H1 (cell line): ENCODE measurements at regions not wholly inside any gene's neighbourhood (a gene's known extent, or its start where the extent isn't known, plus 50 kb on each side); places are given as distances from the start of the nearest gene placed in this dataset.

ENCODE experiments used
- CTCF ChIA-PET: fragments of 300-600 bp; sonication (Branson Sonifier 250); formaldehyde crosslinking; loops from one replicate; lab custom pipeline; 2021; ENCODE audit not compliant: partially characterized antibody; lab: Charles Lee
- POLR2A ChIA-PET: fragments of 300-600 bp; sonication (Branson Sonifier 250); formaldehyde crosslinking; loops from one replicate; lab custom pipeline; 2021; ENCODE audit warnings: inconsistent platforms; ENCODE audit not compliant: partially characterized antibody; lab: Charles Lee
- DNase-seq, 2 experiments: peaks; one replicate each; pipeline versions ENCODE4 v3.0.0 to v3.0.0-alpha.2; 2010 to 2022; ENCODE audit warnings: low spot score in 2 of 2, low read depth in 1 of 2, mixed read lengths in 1 of 2
- FAIRE-seq: peaks from 2 replicates; lab custom pipeline; 2011; peaks lifted over from hg19 to GRCh38; lab: Jason Lieb, UNC
- H2AFZ ChIP-seq: 2 replicates; pipeline ENCODE4 v1.8.1; 2012; ENCODE audit warnings: low read length, inconsistent platforms
- H2AK5ac ChIP-seq: 2 replicates; pipeline ENCODE4 v1.6.1; 2013; ENCODE audit warnings: low read depth, low read length
- H2BK120ac ChIP-seq: replicated peaks from 2 replicates; pipeline ENCODE3; 2013; ENCODE audit warnings: low read depth, low read length, inconsistent platforms
- H2BK12ac ChIP-seq: 2 replicates; pipeline ENCODE4 v1.6.1; 2013; ENCODE audit warnings: low read depth, low read length
- H2BK15ac ChIP-seq: 2 replicates; pipeline ENCODE4 v1.6.1; 2013; ENCODE audit warnings: low read length
- H2BK20ac ChIP-seq: 2 replicates; pipeline ENCODE4 v1.6.1; 2013; ENCODE audit warnings: low read length
- H2BK5ac ChIP-seq: 2 replicates; pipeline ENCODE4 v1.6.1; 2013; ENCODE audit warnings: low read depth, low read length
- H3K14ac ChIP-seq: 2 replicates; pipeline ENCODE4 v1.6.1; 2013; ENCODE audit warnings: inconsistent platforms; ENCODE audit not compliant: insufficient read length
- H3K18ac ChIP-seq: 2 replicates; pipeline ENCODE4 v1.6.1; 2013; ENCODE audit warnings: low read length; ENCODE audit errors: extremely low read depth
- H3K23ac ChIP-seq: 2 replicates; pipeline ENCODE4 v1.6.1; 2013; ENCODE audit warnings: inconsistent platforms; ENCODE audit not compliant: insufficient read length
- H3K23me2 ChIP-seq: 2 replicates; pipeline ENCODE4 v1.6.1; 2013; ENCODE audit warnings: low read depth, low read length
- H3K27ac ChIP-seq: 2 replicates; pipeline ENCODE4 v1.6.1; 2011; ENCODE audit warnings: low read depth, low read length, inconsistent platforms
- H3K27me3 ChIP-seq, 4 experiments: replicated peaks in 1 of 4; 1 replicate in 1 of 4; 2 replicates in 3 of 4; pipeline versions ENCODE4 v1.6.1 to v1.8.1; 2011 to 2013; ENCODE audit warnings: low read length in 3 of 4, mild to moderate bottlenecking in 3 of 4, inconsistent platforms in 2 of 4, mixed read lengths in 2 of 4, moderate library complexity in 1 of 4; ENCODE audit not compliant: control insufficient read depth in 3 of 4, insufficient read depth in 3 of 4; ENCODE audit errors: extremely low read depth in 1 of 4
- H3K36me3 ChIP-seq, 4 experiments: 2 replicates each; pipeline versions ENCODE4 v1.6.1 to v1.8.1; 2011 to 2013; ENCODE audit warnings: mild to moderate bottlenecking in 4 of 4, low read length in 3 of 4, moderate library complexity in 2 of 4, control low read depth in 1 of 4, inconsistent platforms in 1 of 4; ENCODE audit not compliant: insufficient read depth in 4 of 4, control insufficient read depth in 2 of 4
- H3K4ac ChIP-seq: replicated peaks from 2 replicates; pipeline ENCODE3; 2013; ENCODE audit warnings: low read length, low read depth, mixed read lengths, inconsistent platforms; ENCODE audit not compliant: insufficient read length
- H3K4me1 ChIP-seq, 4 experiments: replicated peaks in 1 of 4; 1 replicate in 1 of 4; 2 replicates in 3 of 4; pipeline versions ENCODE4 v1.6.1 to v1.8.1; 2011 to 2013; ENCODE audit warnings: low read length in 3 of 4, inconsistent platforms in 2 of 4, mixed read lengths in 1 of 4; ENCODE audit not compliant: insufficient read depth in 4 of 4, control insufficient read depth in 3 of 4
- H3K4me2 ChIP-seq, 2 experiments: 2 replicates each; pipeline versions ENCODE4 v1.6.1 to v1.8.1; 2011 to 2013; ENCODE audit warnings: low read depth in 2 of 2, low read length in 2 of 2, control low read depth in 1 of 2, inconsistent platforms in 1 of 2, mild to moderate bottlenecking in 1 of 2; ENCODE audit not compliant: insufficient read depth in 1 of 2
- H3K4me3 ChIP-seq, 4 experiments: fragments of 200-600, 300-600 bp in 1 of 4; sonication (generic), shearing (Covaris generic), sonication (Bioruptor Twin) in 1 of 4; 2 replicates each; pipeline versions ENCODE4 v1.5.1 to v1.8.1; 2011 to 2016; ENCODE audit warnings: low read length in 4 of 4, low read depth in 3 of 4, control low read depth in 2 of 4, inconsistent platforms in 2 of 4, mild to moderate bottlenecking in 2 of 4, mixed read lengths in 1 of 4, moderate library complexity in 1 of 4; ENCODE audit not compliant: insufficient read depth in 2 of 4; ENCODE audit errors: extremely low read depth in 1 of 4
- H3K56ac ChIP-seq: replicated peaks from 2 replicates; pipeline ENCODE3; 2013; ENCODE audit warnings: low read depth, mild to moderate bottlenecking, mixed read lengths, low read length, inconsistent platforms; ENCODE audit not compliant: insufficient read length
- H3K79me1 ChIP-seq: 2 replicates; pipeline ENCODE4 v1.6.1; 2013; ENCODE audit warnings: low read depth, low read length, control low read depth
- H3K79me2 ChIP-seq, 2 experiments: 2 replicates each; pipeline versions ENCODE4 v1.6.1 to v1.8.1; 2012 to 2013; ENCODE audit warnings: low read length in 2 of 2, mild to moderate bottlenecking in 2 of 2, inconsistent platforms in 1 of 2; ENCODE audit not compliant: insufficient read depth in 2 of 2, control insufficient read depth in 1 of 2
- H3K9ac ChIP-seq, 4 experiments: replicated peaks in 1 of 4; 1 replicate in 1 of 4; 2 replicates in 3 of 4; pipeline versions ENCODE4 v1.6.1 to v1.8.1; 2011 to 2013; ENCODE audit warnings: low read depth in 3 of 4, low read length in 3 of 4, control low read depth in 2 of 4, mild to moderate bottlenecking in 2 of 4, moderate library complexity in 2 of 4, inconsistent platforms in 1 of 4; ENCODE audit errors: extremely low read depth in 1 of 4
- H3K9me3 ChIP-seq, 2 experiments: 2 replicates each; pipeline versions ENCODE4 v1.6.1 to v1.8.1; 2012 to 2013; ENCODE audit warnings: mild to moderate bottlenecking in 2 of 2, moderate library complexity in 2 of 2, control low read depth in 1 of 2, inconsistent platforms in 1 of 2, low read depth in 1 of 2, low read length in 1 of 2, mixed read lengths in 1 of 2; ENCODE audit not compliant: insufficient read depth in 2 of 2
- H4K20me1 ChIP-seq, 2 experiments: replicated peaks in 1 of 2; 2 replicates each; pipeline versions ENCODE3 to v1.8.1; 2011 to 2013; ENCODE audit warnings: inconsistent platforms in 2 of 2, low read length in 2 of 2, mild to moderate bottlenecking in 1 of 2; ENCODE audit not compliant: insufficient read depth in 2 of 2, control insufficient read depth in 1 of 2
- H4K5ac ChIP-seq: 2 replicates; pipeline ENCODE4 v1.6.1; 2013; ENCODE audit warnings: low read length, low read depth, mixed read lengths, inconsistent platforms; ENCODE audit not compliant: insufficient read length
- H4K8ac ChIP-seq: 2 replicates; pipeline ENCODE4 v1.8.0; 2013; ENCODE audit warnings: mild to moderate bottlenecking, moderate library complexity, low read length, inconsistent platforms; ENCODE audit not compliant: insufficient read depth; ENCODE audit errors: extremely low read depth
- H4K91ac ChIP-seq: replicated peaks from 2 replicates; pipeline ENCODE3; 2013; ENCODE audit warnings: low read length, mixed read lengths, inconsistent platforms; ENCODE audit not compliant: insufficient read length
- CEBPB ChIP-seq: IDR thresholded peaks from 2 replicates; pipeline ENCODE4 v1.6.1; 2012; ENCODE audit warnings: low read depth, low read length
- EZH2 ChIP-seq: fragments of 200-600 bp; sonication (generic); IDR thresholded peaks from 2 replicates; pipeline ENCODE4 v1.7.1; 2012; ENCODE audit warnings: low read depth, mild to moderate bottlenecking, moderate library complexity, low read length, inconsistent platforms; ENCODE audit not compliant: severe bottlenecking
- KDM1A ChIP-seq: fragments of 200-600, 300-600 bp; sonication (generic); IDR thresholded peaks from 2 replicates; pipeline ENCODE4 v1.7.1; 2016; ENCODE audit warnings: mild to moderate bottlenecking, low read length, borderline replicate concordance
- KDM4A ChIP-seq: IDR thresholded peaks from one replicate; pipeline ENCODE4 v1.7.1; 2012; ENCODE audit warnings: low read depth, mild to moderate bottlenecking, moderate library complexity, low read length, inconsistent platforms; ENCODE audit not compliant: severe bottlenecking
- NRF1 ChIP-seq: IDR thresholded peaks from 2 replicates; pipeline ENCODE4 v1.6.1; 2011; ENCODE audit warnings: mild to moderate bottlenecking, low read depth, low read length, improper control_type of control experiment
- PHF8 ChIP-seq: fragments of 200-600 bp; sonication (generic); conservative IDR thresholded peaks from 2 replicates; pipeline ENCODE4 v1.7.1; 2012; ENCODE audit warnings: low read depth, mild to moderate bottlenecking, inconsistent platforms, low read length, moderate library complexity
- POLR2AphosphoS5 ChIP-seq: IDR thresholded peaks from 2 replicates; pipeline ENCODE4 v1.6.1; 2011; ENCODE audit warnings: low read depth, low read length
- RBBP5 ChIP-seq: IDR thresholded peaks from 2 replicates; pipeline ENCODE4 v1.7.1; 2012; ENCODE audit warnings: low read depth, mild to moderate bottlenecking, inconsistent platforms, low read length, moderate library complexity, borderline replicate concordance
- RNF2 ChIP-seq: fragments of 200-900, 300-1000 bp; sonication (generic); IDR thresholded peaks from 2 replicates; pipeline ENCODE4 v1.7.1; 2016; ENCODE audit warnings: borderline replicate concordance, low read depth, mild to moderate bottlenecking, antibody characterized with exemption, low read length; ENCODE audit not compliant: poor library complexity, severe bottlenecking; ENCODE audit errors: missing control alignments
- SIRT6 ChIP-seq: IDR thresholded peaks from one replicate; pipeline ENCODE4 v1.7.1; 2012; ENCODE audit warnings: low read length, inconsistent platforms
- SP2 ChIP-seq: IDR thresholded peaks from 2 replicates; pipeline ENCODE4 v1.6.1; 2012; ENCODE audit warnings: mild to moderate bottlenecking, low read length, inconsistent platforms
- SUZ12 ChIP-seq: fragments of 200-600 bp; sonication (generic); IDR thresholded peaks from 2 replicates; pipeline ENCODE4 v1.6.1; 2012; ENCODE audit warnings: mild to moderate bottlenecking, inconsistent platforms, low read length, moderate library complexity, mixed read lengths
- WGBS, 2 experiments: shearing (Covaris generic) in 1 of 2; methylation state at CpG; one replicate each; pipeline versions ENCODE4 v1.1.6 to v1.1.7; 2013 to 2015; ENCODE audit warnings: low lambda C conversion rate in 2 of 2, mixed read lengths in 2 of 2, inconsistent platforms in 1 of 2, low coverage in 1 of 2, missing lambda C conversion rate in 1 of 2; ENCODE audit not compliant: insufficient replicate concordance in 2 of 2, insufficient coverage in 1 of 2, insufficient read length in 1 of 2; ENCODE audit errors: extremely low coverage in 1 of 2, missing lambda C conversion rate in 1 of 2; 5-methylcytosine and 5-hydroxymethylcytosine counted together

- no peaks in the 10 kb centered on the region for H3K27me3 ChIP-seq
- H3K27ac ChIP-seq = no peak overlapping the region
- H4K91ac ChIP-seq = no peak overlapping the region
- no peaks in the 10 kb centered on the region for H3K79me1 ChIP-seq
- H3K36me3 ChIP-seq = no peaks in the 10 kb centered on the region
- H2BK12ac ChIP-seq = no peak overlapping the region
- WGBS, 2 experiments = 93% methylated on average over 11 of the region's 11 CpGs; no CpG with 5 or more reads in 1 of the 2 experiments
- H3K4me3 ChIP-seq = no peak overlapping the region
- H3K9ac ChIP-seq = no peak overlapping the region
- no peak overlapping the region for H2BK120ac ChIP-seq
- TF ChIP-seq PHF8 (no peak), SP2 (no peak), CEBPB (no peak), POLR2AphosphoS5 (no peak), RNF2 (no peak), KDM1A (no peak), EZH2 (no peak), KDM4A (no peak), SUZ12 (no peak), RBBP5 (no peak), NRF1 (no peak), SIRT6 (no peak)
- H3K14ac ChIP-seq = no peak overlapping the region
- no peaks in the 10 kb centered on the region for H3K9me3 ChIP-seq
- H2BK15ac ChIP-seq = no peak overlapping the region
- no peak overlapping the region for H2AK5ac ChIP-seq
- H4K8ac ChIP-seq = no peak overlapping the region
- ChIA-PET POLR2A (no interaction called here), CTCF (interaction anchor here (0.6 kb wide), 1 partner anchor 54 kb away, joined by 3 read pairs; no protein-coding TSS in a partner anchor)
- H2BK20ac ChIP-seq = no peak overlapping the region
- no peak for FAIRE-seq
- DNase-seq = no peak
- no peaks in the 10 kb centered on the region for H4K20me1 ChIP-seq
- H3K4me2 ChIP-seq = no peak overlapping the region
- H3K4ac ChIP-seq = no peak overlapping the region
- no peak overlapping the region for H2BK5ac ChIP-seq
- no peak overlapping the region for H3K23ac ChIP-seq
- H4K5ac ChIP-seq = no peak overlapping the region
- no peak overlapping the region for H2AFZ ChIP-seq
- no peak overlapping the region for H3K56ac ChIP-seq
- no peaks in the 10 kb centered on the region for H3K79me2 ChIP-seq
- H3K18ac ChIP-seq = no peak overlapping the region
- no peaks in the 10 kb centered on the region for H3K23me2 ChIP-seq
- no peaks in the 10 kb centered on the region for H3K4me1 ChIP-seq
Measured at GRCh38 chr15:37818152-37818677, 116.2 kb upstream of the TMCO5A start.
